HEK293T (cell line): ENCODE measurements at regions not wholly inside any gene's neighbourhood (a gene's known extent, or its start where the extent isn't known, plus 50 kb on each side); places are given as distances from the start of the nearest gene placed in this dataset.

Experiments
- CTCF ChIA-PET: fragments of 350-600 bp; formaldehyde crosslinking; extraction: SDS; loops from one replicate; lab custom pipeline; 2021; ENCODE audit warnings: antibody characterized with exemption, inconsistent platforms; lab: Yijun Ruan, JAX
- POLR2A ChIA-PET: fragments of 350-600 bp; formaldehyde crosslinking; extraction: SDS; loops from one replicate; lab custom pipeline; 2020; ENCODE audit warnings: antibody characterized with exemption, inconsistent platforms; lab: Yijun Ruan, JAX
- DNase-seq: peaks from one replicate; pipeline ENCODE4 v3.0.0; 2012; ENCODE audit warnings: mixed read lengths; ENCODE audit errors: extremely low spot score
- ARNT ChIP-seq: fragments of 450-650 bp; IDR thresholded peaks from 2 replicates; pipeline ENCODE4 v1.6.1; 2017; ENCODE audit warnings: mild to moderate bottlenecking
- BHLHE40 ChIP-seq: fragments of 450-650 bp; IDR thresholded peaks from 2 replicates; pipeline ENCODE4 v1.6.1; 2016; ENCODE audit warnings: mild to moderate bottlenecking, moderate library complexity, borderline replicate concordance
- CTBP1 ChIP-seq: fragments of 450-650 bp; IDR thresholded peaks from 2 replicates; pipeline ENCODE4 v1.6.1; 2016; ENCODE audit warnings: borderline replicate concordance
- ELF4 ChIP-seq: fragments of 450-650 bp; IDR thresholded peaks from 2 replicates; pipeline ENCODE4 v1.6.1; 2017; ENCODE audit warnings: antibody characterized with exemption
- FOXA1 ChIP-seq: fragments of 450-650 bp; IDR thresholded peaks from 2 replicates; pipeline ENCODE4 v1.6.1; 2016; ENCODE audit warnings: mild to moderate bottlenecking
- FOXK2 ChIP-seq: fragments of 450-650 bp; IDR thresholded peaks from 2 replicates; pipeline ENCODE4 v1.6.1; 2016; ENCODE audit warnings: mild to moderate bottlenecking
- FOXM1 ChIP-seq: fragments of 450-650 bp; IDR thresholded peaks from 2 replicates; pipeline ENCODE4 v1.6.1; 2017; ENCODE audit warnings: mild to moderate bottlenecking, borderline replicate concordance
- HDGF ChIP-seq: fragments of 450-650 bp; IDR thresholded peaks from 2 replicates; pipeline ENCODE4 v1.6.1; 2017; ENCODE audit warnings: antibody characterized with exemption, borderline replicate concordance
- L3MBTL2 ChIP-seq: fragments of 450-650 bp; conservative IDR thresholded peaks from 2 replicates; pipeline ENCODE4 v1.6.1; 2016; ENCODE audit warnings: mild to moderate bottlenecking
- LEF1 ChIP-seq: fragments of 450-650 bp; IDR thresholded peaks from 2 replicates; pipeline ENCODE4 v1.6.1; 2017; ENCODE audit warnings: mild to moderate bottlenecking, borderline replicate concordance
- NFRKB ChIP-seq: fragments of 450-650 bp; IDR thresholded peaks from 2 replicates; pipeline ENCODE4 v1.6.1; 2016; ENCODE audit warnings: mild to moderate bottlenecking, moderate library complexity
- PKNOX1 ChIP-seq: fragments of 450-650 bp; IDR thresholded peaks from 2 replicates; pipeline ENCODE4 v1.6.1; 2016
- SP1 ChIP-seq: fragments of 450-650 bp; IDR thresholded peaks from 2 replicates; pipeline ENCODE4 v1.6.1; 2017
- SUZ12 ChIP-seq: fragments of 450-650 bp; IDR thresholded peaks from 2 replicates; pipeline ENCODE4 v1.6.1; 2016; ENCODE audit warnings: mild to moderate bottlenecking
- TARDBP ChIP-seq: fragments of 450-650 bp; IDR thresholded peaks from 2 replicates; pipeline ENCODE4 v1.6.1; 2016
- ZNF384 ChIP-seq: fragments of 450-650 bp; IDR thresholded peaks from 2 replicates; pipeline ENCODE4 v1.6.1; 2016

GRCh38 chr12:42742716-42743115 is 153.2 kb upstream of the PRICKLE1 start:
- CTCF ChIA-PET, result no interaction called here
- no peak for TF ChIP-seq FOXM1
- TF ChIP-seq NFRKB, result no peak
- TF ChIP-seq SP1, result no peak
- no peak for TF ChIP-seq ELF4
- no peak for TF ChIP-seq FOXA1
- TF ChIP-seq CTBP1, result no peak
- TF ChIP-seq BHLHE40, result no peak
- TF ChIP-seq LEF1, result no peak
- TF ChIP-seq ZNF384, result no peak
- no peak for TF ChIP-seq FOXK2
- no peak for TF ChIP-seq PKNOX1
- no peak for TF ChIP-seq TARDBP
- TF ChIP-seq L3MBTL2, result no peak
- no peak for TF ChIP-seq HDGF
- TF ChIP-seq SUZ12, result no peak
- TF ChIP-seq ARNT, result no peak
- DNase-seq, result no peak
- POLR2A ChIA-PET, result no interaction called here

- ChIA-PET POLR2A (no interaction called here), CTCF (no interaction called here)
- DNase-seq, result no peak
- TF ChIP-seq ZNF384, result no peak
Observed at GRCh38 chr12:42741771-42742510, 152.4 kb upstream of the PRICKLE1 start.

- CTCF ChIA-PET, result no interaction called here
- DNase-seq, result no peak
- POLR2A ChIA-PET, result no interaction called here
- no peak for TF ChIP-seq NFRKB
- no peak for TF ChIP-seq FOXK2
- no peak for TF ChIP-seq PKNOX1
Observed at GRCh38 chr12:42741091-42741490, 151.5 kb upstream of the PRICKLE1 start.

GRCh38 chr12:42737398-42737797 is 147.9 kb upstream of the PRICKLE1 start:
- ChIA-PET POLR2A (no interaction called here), CTCF (no interaction called here)
- DNase-seq, result no peak
- TF ChIP-seq SP1, result no peak
- TF ChIP-seq ARNT, result no peak
- no peak for TF ChIP-seq ZNF384
- TF ChIP-seq TARDBP, result no peak
- no peak for TF ChIP-seq LEF1
- TF ChIP-seq HDGF, result no peak
- no peak for TF ChIP-seq CTBP1
- no peak for TF ChIP-seq SUZ12
- TF ChIP-seq L3MBTL2, result no peak
- no peak for TF ChIP-seq BHLHE40
- no peak for TF ChIP-seq FOXM1

- ChIA-PET POLR2A (no interaction called here), CTCF (no interaction called here)
- TF ChIP-seq NFRKB (no peak), ZNF384 (no peak), SUZ12 (no peak), FOXA1 (no peak), CTBP1 (no peak), HDGF (no peak), FOXK2 (no peak), SP1 (no peak), L3MBTL2 (no peak), FOXM1 (no peak), BHLHE40 (no peak), PKNOX1 (no peak), LEF1 (no peak), TARDBP (no peak), ARNT (no peak), ELF4 (no peak)
- no peak for DNase-seq
Observed at GRCh38 chr12:42735861-42736361, 146.4 kb upstream of the PRICKLE1 start.

GRCh38 chr12:42733911-42734310 is 144.4 kb upstream of the PRICKLE1 start:
- POLR2A ChIA-PET, result no interaction called here
- TF ChIP-seq PKNOX1 (0 out of 2 replicates have a peak, but pooled peaks have one; percentile 23), SP1 (no peak)
- no peak for DNase-seq
- CTCF ChIA-PET, result no interaction called here
